Neural crest cell (in vitro differentiated cells): ENCODE measurements at regions not wholly inside any gene's neighbourhood (a gene's known extent, or its start where the extent isn't known, plus 50 kb on each side); places are given as distances from the start of the nearest gene placed in this dataset.

Source experiments
- DNase-seq: peaks from one replicate; pipeline ENCODE4 v3.0.0; 2021; ENCODE audit warnings: low read depth, mixed read lengths, low spot score
- H3K27ac Mint-ChIP-seq: one replicate; pipeline ENCODE4 v1.8.0; 2021; ENCODE audit warnings: mild to moderate bottlenecking, mixed read lengths; ENCODE audit not compliant: unreplicated experiment
- H3K27me3 Mint-ChIP-seq: 2 replicates; pipeline ENCODE4 v1.8.0; 2021; ENCODE audit warnings: low read depth, mild to moderate bottlenecking, mixed read lengths
- H3K36me3 Mint-ChIP-seq: 2 replicates; pipeline ENCODE4 v1.8.0; 2021; ENCODE audit warnings: low read depth, mild to moderate bottlenecking, mixed read lengths
- H3K4me1 Mint-ChIP-seq: 2 replicates; pipeline ENCODE4 v1.8.0; 2021; ENCODE audit warnings: mixed read lengths
- H3K4me3 Mint-ChIP-seq: one replicate; pipeline ENCODE4 v1.8.0; 2021; ENCODE audit warnings: mild to moderate bottlenecking, mixed read lengths
- H3K9me3 Mint-ChIP-seq: 2 replicates; pipeline ENCODE4 v1.8.0; 2021; ENCODE audit warnings: mixed read lengths
- CTCF ChIP-seq: fragments of 200-600 bp; sonication (generic); conservative IDR thresholded peaks from 2 replicates; pipeline ENCODE4 v1.5.0; 2021; ENCODE audit warnings: antibody characterized with exemption, mild to moderate bottlenecking

- TF ChIP-seq CTCF = no peak
- no peaks in the 10 kb centered on the region for H3K36me3 Mint-ChIP-seq
- H3K4me1 Mint-ChIP-seq = peaks cover 30% of the 10 kb centered on the region
- H3K27ac Mint-ChIP-seq = no peak overlapping the region
- H3K9me3 Mint-ChIP-seq = no peaks in the 10 kb centered on the region
- no peaks in the 10 kb centered on the region for H3K27me3 Mint-ChIP-seq
- no peak overlapping the region for H3K4me3 Mint-ChIP-seq
- no peak for DNase-seq
Observed at GRCh38 chr5:113809626-113810025, 296.1 kb downstream of the YTHDC2 start.

GRCh38 chr5:113813466-113813865 lies 300.0 kb downstream of the YTHDC2 start:
- Mint-ChIP-seq H3K36me3 (no peaks in the 10 kb centered on the region), H3K27ac (no peak overlapping the region), H3K4me1 (peaks cover 2% of the 10 kb centered on the region), H3K9me3 (no peaks in the 10 kb centered on the region), H3K27me3 (no peaks in the 10 kb centered on the region), H3K4me3 (no peak overlapping the region)
- TF ChIP-seq CTCF = no peak
- no peak for DNase-seq

- H3K27me3 Mint-ChIP-seq = peaks cover 3% of the 10 kb centered on the region
- H3K4me3 Mint-ChIP-seq = no peak overlapping the region
- H3K36me3 Mint-ChIP-seq = no peaks in the 10 kb centered on the region
- DNase-seq = no peak
- no peak for TF ChIP-seq CTCF
- no peaks in the 10 kb centered on the region for H3K9me3 Mint-ChIP-seq
- no peak overlapping the region for H3K27ac Mint-ChIP-seq
- H3K4me1 Mint-ChIP-seq = no peaks in the 10 kb centered on the region
Observed at GRCh38 chr5:113817683-113818082, 304.2 kb downstream of the YTHDC2 start.

GRCh38 chr5:113823696-113824095 lies 310.2 kb downstream of the YTHDC2 start:
- no peak for TF ChIP-seq CTCF
- no peak for DNase-seq
- no peak overlapping the region for H3K27ac Mint-ChIP-seq
- peaks cover 5% of the 10 kb centered on the region for H3K27me3 Mint-ChIP-seq
- H3K36me3 Mint-ChIP-seq = no peaks in the 10 kb centered on the region
- peaks cover 2% of the 10 kb centered on the region for H3K9me3 Mint-ChIP-seq
- no peak overlapping the region for H3K4me3 Mint-ChIP-seq
- H3K4me1 Mint-ChIP-seq = no peaks in the 10 kb centered on the region

GRCh38 chr5:113824307-113824706 lies 310.8 kb downstream of the YTHDC2 start:
- no peak for DNase-seq
- peaks cover 6% of the 10 kb centered on the region for H3K9me3 Mint-ChIP-seq
- no peaks in the 10 kb centered on the region for H3K4me1 Mint-ChIP-seq
- peaks cover 5% of the 10 kb centered on the region for H3K27me3 Mint-ChIP-seq
- peak; percentile 31 for TF ChIP-seq CTCF
- H3K36me3 Mint-ChIP-seq = no peaks in the 10 kb centered on the region
- H3K4me3 Mint-ChIP-seq = no peak overlapping the region
- H3K27ac Mint-ChIP-seq = no peak overlapping the region

GRCh38 chr5:113825176-113825575 lies 311.7 kb downstream of the YTHDC2 start:
- Mint-ChIP-seq H3K27ac (no peak overlapping the region), H3K36me3 (no peaks in the 10 kb centered on the region), H3K4me1 (no peaks in the 10 kb centered on the region), H3K27me3 (peaks cover 5% of the 10 kb centered on the region), H3K9me3 (peaks cover 9% of the 10 kb centered on the region), H3K4me3 (no peak overlapping the region)
- no peak for TF ChIP-seq CTCF
- no peak for DNase-seq
